ENCODE measurements at regions not wholly inside any gene's neighbourhood (a gene's known extent, or its start where the extent isn't known, plus 50 kb on each side); places are given as distances from the start of the nearest gene placed in this dataset.

DNA sequence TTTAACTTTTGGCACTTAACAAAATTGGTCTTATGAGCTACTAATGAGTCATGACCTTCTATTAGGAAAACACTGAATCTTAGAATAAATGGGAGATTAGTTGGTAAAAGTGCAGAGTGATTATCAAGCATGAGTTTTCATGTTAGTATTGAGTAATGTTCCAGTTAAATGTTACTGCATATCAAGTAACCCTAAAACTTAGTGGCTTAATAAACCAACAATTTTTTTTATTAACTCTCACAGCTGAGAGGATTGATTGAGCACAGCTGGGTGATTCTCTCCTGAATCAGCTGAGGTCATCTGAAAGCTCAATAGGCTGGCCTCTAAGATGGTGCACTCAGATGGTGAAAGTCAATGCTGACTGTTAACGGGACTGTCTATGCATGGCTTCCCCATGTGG lies 248.6 kb downstream of the BCL11B start:
- no TSS peak for BruUV-seq (replicated peaks)
- no peaks in the 10 kb centered on the region for H3K4me1 Mint-ChIP-seq (ENCODE audit: low read depth, unreplicated experiment)
- no peaks in the 10 kb centered on the region for H3K27me3 ChIP-seq (replicated peaks; ENCODE audit: control insufficient read depth, insufficient read depth, low read length)
- H3K9me3 Mint-ChIP-seq (ENCODE audit: unreplicated experiment), result no peaks in the 10 kb centered on the region
- ChIA-PET CTCF (no interaction called here), POLR2A (no interaction called here)
- no peaks in the 10 kb centered on the region for H3K36me3 Mint-ChIP-seq (ENCODE audit: insufficient read depth, unreplicated experiment)
- no peaks in the 10 kb centered on the region for H3K27me3 Mint-ChIP-seq (ENCODE audit: insufficient read depth, unreplicated experiment)
- no peak overlapping the region for H3K4me3 ChIP-seq (ENCODE audit: low read depth, low read length)
- H3K36me3 ChIP-seq (ENCODE audit: control insufficient read depth, insufficient read depth, low read length), result no peaks in the 10 kb centered on the region
- no peak overlapping the region for H3K27ac Mint-ChIP-seq (ENCODE audit: unreplicated experiment)
- TF ChIP-seq, protein P1, sequence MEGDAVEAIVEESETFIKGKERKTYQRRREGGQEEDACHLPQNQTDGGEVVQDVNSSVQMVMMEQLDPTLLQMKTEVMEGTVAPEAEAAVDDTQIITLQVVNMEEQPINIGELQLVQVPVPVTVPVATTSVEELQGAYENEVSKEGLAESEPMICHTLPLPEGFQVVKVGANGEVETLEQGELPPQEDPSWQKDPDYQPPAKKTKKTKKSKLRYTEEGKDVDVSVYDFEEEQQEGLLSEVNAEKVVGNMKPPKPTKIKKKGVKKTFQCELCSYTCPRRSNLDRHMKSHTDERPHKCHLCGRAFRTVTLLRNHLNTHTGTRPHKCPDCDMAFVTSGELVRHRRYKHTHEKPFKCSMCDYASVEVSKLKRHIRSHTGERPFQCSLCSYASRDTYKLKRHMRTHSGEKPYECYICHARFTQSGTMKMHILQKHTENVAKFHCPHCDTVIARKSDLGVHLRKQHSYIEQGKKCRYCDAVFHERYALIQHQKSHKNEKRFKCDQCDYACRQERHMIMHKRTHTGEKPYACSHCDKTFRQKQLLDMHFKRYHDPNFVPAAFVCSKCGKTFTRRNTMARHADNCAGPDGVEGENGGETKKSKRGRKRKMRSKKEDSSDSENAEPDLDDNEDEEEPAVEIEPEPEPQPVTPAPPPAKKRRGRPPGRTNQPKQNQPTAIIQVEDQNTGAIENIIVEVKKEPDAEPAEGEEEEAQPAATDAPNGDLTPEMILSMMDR (IDR thresholded peaks at IDR 0.05; ENCODE audit: insufficient read depth in 1 of 2, low read depth in 1 of 2, low read length in 1 of 2, severe bottlenecking in 1 of 2, unreplicated experiment in 1 of 2), result no peak
- intact Hi-C loops (cut with micrococcal nuclease; ENCODE audit: unreplicated experiment), result no loop called here
- H3K4me1 ChIP-seq, result no peaks in the 10 kb centered on the region
- DNase-seq, result no peak
- no peaks in the 10 kb centered on the region for H3K9me3 ChIP-seq
- no peak overlapping the region for H3K4me3 Mint-ChIP-seq (ENCODE audit: unreplicated experiment)

DNA sequence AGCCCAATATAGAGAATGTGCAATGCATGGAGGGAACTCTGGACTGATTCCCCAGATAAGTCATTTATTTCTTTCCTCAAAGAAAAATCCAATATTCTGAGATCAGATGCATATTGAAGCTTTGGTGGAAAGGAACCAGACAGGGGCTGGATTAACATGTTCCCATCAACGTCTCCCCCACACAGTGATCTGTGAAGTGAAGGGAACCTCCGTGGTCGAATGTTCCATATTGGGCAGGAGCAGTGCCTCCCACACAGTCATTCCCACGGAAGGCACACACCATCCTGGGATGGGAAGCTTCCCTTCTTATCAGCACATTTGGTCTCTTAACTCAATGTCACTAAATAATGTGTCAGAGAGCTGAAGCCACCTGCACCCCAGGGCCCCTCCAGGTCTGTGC lies 247.1 kb downstream of the BCL11B start:
- Histone ChIP-seq H3K36me3 (ENCODE audit: control insufficient read depth, insufficient read depth, low read length) (no peaks in the 10 kb centered on the region), H3K27me3 (replicated peaks; ENCODE audit: control insufficient read depth, insufficient read depth, low read length) (no peaks in the 10 kb centered on the region), H3K9me3 (no peaks in the 10 kb centered on the region), H3K4me3 (ENCODE audit: low read depth, low read length) (no peak overlapping the region), H3K4me1 (no peaks in the 10 kb centered on the region)
- no peak for DNase-seq
- intact Hi-C loops (cut with micrococcal nuclease; ENCODE audit: unreplicated experiment), result no loop called here
- Mint-ChIP-seq H3K4me1 (ENCODE audit: low read depth, unreplicated experiment) (no peaks in the 10 kb centered on the region), H3K4me3 (ENCODE audit: unreplicated experiment) (no peak overlapping the region), H3K27me3 (ENCODE audit: insufficient read depth, unreplicated experiment) (peaks cover 3% of the 10 kb centered on the region), H3K9me3 (ENCODE audit: unreplicated experiment) (no peaks in the 10 kb centered on the region), H3K36me3 (ENCODE audit: insufficient read depth, unreplicated experiment) (no peaks in the 10 kb centered on the region), H3K27ac (ENCODE audit: unreplicated experiment) (no peak overlapping the region)
- POLR2A ChIA-PET, result no interaction called here
- CTCF ChIA-PET, result no interaction called here
- TF ChIP-seq, protein P1 (IDR thresholded peaks at IDR 0.05; ENCODE audit: insufficient read depth in 1 of 2, low read depth in 1 of 2, low read length in 1 of 2, severe bottlenecking in 1 of 2, unreplicated experiment in 1 of 2), result no peak
- BruUV-seq (replicated peaks), result no TSS peak

DNA sequence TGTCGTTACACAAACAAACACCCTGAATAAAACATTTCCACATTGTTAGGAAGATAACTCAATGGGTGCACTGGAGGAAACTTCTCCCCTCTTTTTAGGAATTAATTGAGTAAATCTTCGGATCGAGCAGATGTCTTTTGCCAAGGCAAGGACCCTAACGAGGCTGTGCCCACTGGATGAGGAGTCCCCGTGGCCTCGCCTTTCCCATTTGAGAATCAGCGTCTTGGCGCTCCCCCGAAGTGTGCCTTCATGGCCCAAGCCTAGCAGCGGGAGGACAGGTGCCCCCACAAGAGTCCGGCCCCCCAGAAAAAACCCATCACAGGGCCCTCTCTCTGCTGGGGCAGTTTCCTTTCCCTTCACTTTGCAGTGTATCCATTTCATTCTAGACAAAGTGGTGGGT lies 246.6 kb downstream of the BCL11B start:
- H3K4me3 ChIP-seq (ENCODE audit: low read depth, low read length), result no peak overlapping the region
- intact Hi-C loops (cut with micrococcal nuclease; ENCODE audit: unreplicated experiment), result no loop called here
- H3K27me3 ChIP-seq (replicated peaks; ENCODE audit: control insufficient read depth, insufficient read depth, low read length), result no peaks in the 10 kb centered on the region
- Mint-ChIP-seq H3K27me3 (ENCODE audit: insufficient read depth, unreplicated experiment) (peaks cover 3% of the 10 kb centered on the region), H3K27ac (ENCODE audit: unreplicated experiment) (no peak overlapping the region), H3K36me3 (ENCODE audit: insufficient read depth, unreplicated experiment) (no peaks in the 10 kb centered on the region), H3K9me3 (ENCODE audit: unreplicated experiment) (no peaks in the 10 kb centered on the region), H3K4me3 (ENCODE audit: unreplicated experiment) (no peak overlapping the region), H3K4me1 (ENCODE audit: low read depth, unreplicated experiment) (no peaks in the 10 kb centered on the region)
- TF ChIP-seq, protein P1 (IDR thresholded peaks at IDR 0.05; ENCODE audit: insufficient read depth in 1 of 2, low read depth in 1 of 2, low read length in 1 of 2, severe bottlenecking in 1 of 2, unreplicated experiment in 1 of 2), result no peak
- POLR2A ChIA-PET, result no interaction called here
- no peak for DNase-seq
- H3K9me3 ChIP-seq, result no peaks in the 10 kb centered on the region
- CTCF ChIA-PET, result no interaction called here
- no peaks in the 10 kb centered on the region for H3K4me1 ChIP-seq
- no peaks in the 10 kb centered on the region for H3K36me3 ChIP-seq (ENCODE audit: control insufficient read depth, insufficient read depth, low read length)
- BruUV-seq (replicated peaks), result no TSS peak

Measured in Caco-2 (cell line).